ENCODE measurements at regions not wholly inside any gene's neighbourhood (a gene's known extent, or its start where the extent isn't known, plus 50 kb on each side); places are given as distances from the start of the nearest gene placed in this dataset.

GRCh38 chr16:82382521-82382920, 212.5 kb upstream of the MPHOSPH6 start:
- TF ChIP-seq, protein P1, sequence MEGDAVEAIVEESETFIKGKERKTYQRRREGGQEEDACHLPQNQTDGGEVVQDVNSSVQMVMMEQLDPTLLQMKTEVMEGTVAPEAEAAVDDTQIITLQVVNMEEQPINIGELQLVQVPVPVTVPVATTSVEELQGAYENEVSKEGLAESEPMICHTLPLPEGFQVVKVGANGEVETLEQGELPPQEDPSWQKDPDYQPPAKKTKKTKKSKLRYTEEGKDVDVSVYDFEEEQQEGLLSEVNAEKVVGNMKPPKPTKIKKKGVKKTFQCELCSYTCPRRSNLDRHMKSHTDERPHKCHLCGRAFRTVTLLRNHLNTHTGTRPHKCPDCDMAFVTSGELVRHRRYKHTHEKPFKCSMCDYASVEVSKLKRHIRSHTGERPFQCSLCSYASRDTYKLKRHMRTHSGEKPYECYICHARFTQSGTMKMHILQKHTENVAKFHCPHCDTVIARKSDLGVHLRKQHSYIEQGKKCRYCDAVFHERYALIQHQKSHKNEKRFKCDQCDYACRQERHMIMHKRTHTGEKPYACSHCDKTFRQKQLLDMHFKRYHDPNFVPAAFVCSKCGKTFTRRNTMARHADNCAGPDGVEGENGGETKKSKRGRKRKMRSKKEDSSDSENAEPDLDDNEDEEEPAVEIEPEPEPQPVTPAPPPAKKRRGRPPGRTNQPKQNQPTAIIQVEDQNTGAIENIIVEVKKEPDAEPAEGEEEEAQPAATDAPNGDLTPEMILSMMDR (IDR thresholded peaks at IDR 0.05): no peak
- TF ChIP-seq POLR2AphosphoS5 (IDR thresholded peaks at IDR 0.05) (no peak), POLR2A (IDR thresholded peaks at IDR 0.05) (no peak), EP300 (IDR thresholded peaks at IDR 0.05) (no peak)

Data from upper lobe of left lung (tissue), 4 donors.